GM18873 (cell line): ENCODE measurements at regions not wholly inside any gene's neighbourhood (a gene's known extent, or its start where the extent isn't known, plus 50 kb on each side); places are given as distances from the start of the nearest gene placed in this dataset.

Source experiments
- ATAC-seq: cut with Tn5 transposase; IDR thresholded peaks from one replicate; pipeline ENCODE4 v1.9.1; 2021; ENCODE audit warnings: mild to moderate bottlenecking, moderate library complexity, moderate number of reproducible peaks; ENCODE audit not compliant: unreplicated experiment, low FRiP score

GRCh38 chr9:79911724-79912123, 340.0 kb downstream of the TLE4 start:
- ATAC-seq = no peak

- no peak for ATAC-seq
Measured at GRCh38 chr9:79902825-79903600, 331.2 kb downstream of the TLE4 start.

- no peak for ATAC-seq
Measured at GRCh38 chr9:79900754-79901153, 329.0 kb downstream of the TLE4 start.

DNA sequence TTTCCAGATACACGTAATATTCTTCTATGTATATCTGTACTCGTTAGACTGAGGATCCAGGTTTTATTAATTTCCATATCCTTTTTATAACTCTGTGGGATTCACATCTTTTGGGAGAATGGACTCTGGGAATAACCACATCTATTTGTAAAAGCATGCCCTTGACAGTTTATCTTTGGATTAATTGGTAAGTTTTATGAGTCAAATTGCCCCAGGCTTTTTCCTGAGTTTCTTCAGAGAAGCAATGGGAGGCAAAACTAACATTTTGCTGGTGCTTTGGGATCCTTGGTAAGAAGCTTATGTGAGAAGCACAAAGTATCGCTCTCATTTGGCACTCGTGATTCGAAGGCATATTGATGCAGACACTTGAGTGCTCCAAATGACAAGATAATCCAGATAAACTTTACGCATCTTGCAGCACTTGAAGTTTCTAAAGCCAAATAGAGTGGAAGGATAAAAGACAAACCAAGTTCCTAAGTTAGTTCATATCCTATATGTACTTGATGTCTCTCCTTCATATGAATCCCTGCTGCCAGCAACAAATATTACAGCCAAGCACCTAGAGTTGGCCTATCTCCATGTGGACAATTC, 324.7 kb downstream of the TLE4 start:
- no peak for ATAC-seq

- no peak for ATAC-seq
Measured at GRCh38 chr9:79895232-79895631, 323.5 kb downstream of the TLE4 start.

- no peak for ATAC-seq
Measured at GRCh38 chr9:79889369-79889768, 317.6 kb downstream of the TLE4 start.

DNA sequence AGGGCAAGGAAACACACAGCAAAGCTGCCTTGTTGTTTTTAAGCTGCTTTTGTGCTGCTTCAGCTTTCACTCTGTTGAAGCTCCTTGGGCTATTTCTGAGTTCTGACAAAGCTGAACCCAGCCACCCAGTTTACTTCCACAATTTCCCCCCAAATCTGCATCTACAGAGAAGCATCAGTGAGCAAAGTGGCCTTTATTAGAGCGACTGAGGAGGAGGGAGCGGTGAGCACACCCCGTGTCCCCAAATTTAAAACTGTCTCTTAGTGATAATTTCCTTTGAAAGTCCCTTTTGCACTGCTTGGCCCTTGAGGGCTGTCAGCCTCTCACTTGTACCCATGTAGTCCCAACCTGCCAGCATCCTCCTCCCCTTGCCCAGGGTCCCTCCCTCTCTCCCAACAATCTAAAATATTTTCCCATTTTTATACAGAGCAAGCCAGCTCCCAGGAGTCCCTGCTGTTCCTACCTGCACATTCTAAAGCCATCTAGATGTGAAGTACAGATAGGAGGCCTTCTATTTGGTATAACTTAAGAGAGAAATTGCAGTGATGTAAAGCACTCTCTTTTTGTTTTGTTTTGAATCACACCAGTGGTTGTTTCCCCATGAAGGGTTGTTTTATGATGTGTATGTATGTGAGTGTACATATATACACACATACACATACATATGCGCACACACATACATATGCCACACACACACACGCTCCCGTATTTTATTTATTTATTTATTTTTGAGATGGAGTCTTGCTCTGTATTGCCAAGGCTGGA, 313.5 kb downstream of the TLE4 start:
- no peak for ATAC-seq

GRCh38 chr9:79884546-79884945, 312.8 kb downstream of the TLE4 start:
- ATAC-seq = no peak

- ATAC-seq = peak; percentile 70
Measured at GRCh38 chr9:79883073-79883645, 311.4 kb downstream of the TLE4 start.

GRCh38 chr9:79880626-79881025, 308.9 kb downstream of the TLE4 start:
- peak; percentile 59 for ATAC-seq

- no peak for ATAC-seq
Measured at GRCh38 chr9:79877943-79878602, 306.3 kb downstream of the TLE4 start.

DNA sequence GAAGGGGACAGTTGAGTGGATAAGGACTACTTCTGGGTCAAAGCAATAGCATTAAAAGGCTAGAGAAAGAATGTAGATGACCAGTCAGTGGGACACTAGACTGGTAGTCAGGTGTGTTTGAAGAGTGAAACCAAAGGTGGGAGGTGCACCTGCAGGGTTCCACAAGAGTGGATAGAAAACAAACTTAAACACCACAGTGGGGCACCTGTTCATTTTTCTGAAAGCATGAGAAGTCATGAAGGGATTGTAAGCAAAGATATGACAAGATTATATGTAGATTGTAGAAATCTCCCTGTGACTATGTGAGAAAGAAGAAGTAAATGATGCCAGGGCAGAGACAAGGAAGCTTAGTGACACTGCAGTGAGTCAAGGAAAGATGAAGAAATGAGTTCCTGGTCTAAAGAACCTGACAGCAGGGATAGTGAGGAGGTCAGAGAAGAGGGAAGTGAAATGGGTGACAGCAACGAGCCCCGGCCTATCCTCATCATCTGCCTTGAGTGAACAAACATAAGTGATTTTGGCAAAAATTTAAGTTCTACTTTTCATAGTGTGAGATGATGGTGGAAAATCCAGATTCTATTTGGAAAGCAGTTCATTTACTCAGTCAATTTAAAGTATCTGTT, 296.9 kb downstream of the TLE4 start:
- ATAC-seq = no peak

GRCh38 chr9:79862921-79863890, 291.4 kb downstream of the TLE4 start:
- ATAC-seq = no peak

GRCh38 chr9:79858508-79858907, 286.7 kb downstream of the TLE4 start:
- no peak for ATAC-seq

- ATAC-seq = no peak
Measured at GRCh38 chr9:79857188-79857587, 285.4 kb downstream of the TLE4 start.

DNA sequence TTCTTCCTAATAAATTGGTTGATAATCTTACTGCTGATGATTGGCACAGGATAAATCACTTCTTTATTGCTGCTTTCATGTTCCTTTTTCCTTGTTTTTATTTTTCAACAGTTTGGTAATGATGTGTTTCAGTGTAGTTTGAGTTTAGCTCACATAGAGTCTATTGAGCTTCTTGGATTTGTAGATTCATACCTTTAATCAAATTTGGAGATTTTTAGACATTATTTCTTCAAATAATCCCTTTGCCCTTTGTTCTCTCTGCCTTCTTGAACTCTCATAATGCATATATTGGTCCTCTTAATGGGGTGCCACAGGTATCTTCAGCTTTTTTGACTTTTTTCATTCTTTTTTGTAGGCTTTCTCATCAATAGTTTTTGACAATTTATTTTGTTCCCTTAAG, 275.3 kb downstream of the TLE4 start:
- ATAC-seq = no peak

GRCh38 chr9:79829566-79830302, 258.0 kb downstream of the TLE4 start:
- ATAC-seq = no peak

- ATAC-seq = peak; percentile 99
Measured at GRCh38 chr9:79824265-79824664, 252.5 kb downstream of the TLE4 start.
